MV-4-11 (cell line): ENCODE measurements at regions not wholly inside any gene's neighbourhood (a gene's known extent, or its start where the extent isn't known, plus 50 kb on each side); places are given as distances from the start of the nearest gene placed in this dataset.
"Not testable (repeated sequence)": the region's sequence is repeated elsewhere in the genome, so short reads cannot be mapped to it uniquely, and the experiment has no call there.

ENCODE experiments used
- DNase-seq: peaks from one replicate; lab custom pipeline; 2025; lab: John Stamatoyannopoulos, UW

- not testable (repeated sequence) for DNase-seq
Measured at GRCh38 chr3:185306286-185306685, 52.4 kb upstream of the EHHADH start.

DNA sequence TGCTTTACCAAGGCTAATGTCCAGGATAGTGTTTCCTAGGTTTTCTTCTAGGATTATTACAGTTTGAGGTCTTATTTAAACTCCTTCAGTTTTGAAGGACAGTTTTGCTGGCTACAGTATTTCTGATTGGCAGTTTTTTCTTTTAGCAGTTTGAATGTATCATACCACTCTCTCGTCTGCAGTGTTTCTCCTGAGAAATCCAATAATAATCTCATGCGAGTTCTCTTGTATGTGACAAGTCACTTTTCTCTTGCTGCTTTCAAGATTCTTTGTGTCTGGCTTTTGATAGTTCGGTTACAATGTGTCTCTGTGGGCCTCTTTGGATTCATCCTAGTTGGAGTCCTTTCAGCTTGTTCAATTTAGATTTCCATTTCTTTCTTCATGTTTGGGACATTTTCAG, 53.0 kb upstream of the EHHADH start:
- no peak for DNase-seq

- DNase-seq, result peak; percentile 78
Measured at GRCh38 chr3:185308126-185308754, 54.4 kb upstream of the EHHADH start.

DNA sequence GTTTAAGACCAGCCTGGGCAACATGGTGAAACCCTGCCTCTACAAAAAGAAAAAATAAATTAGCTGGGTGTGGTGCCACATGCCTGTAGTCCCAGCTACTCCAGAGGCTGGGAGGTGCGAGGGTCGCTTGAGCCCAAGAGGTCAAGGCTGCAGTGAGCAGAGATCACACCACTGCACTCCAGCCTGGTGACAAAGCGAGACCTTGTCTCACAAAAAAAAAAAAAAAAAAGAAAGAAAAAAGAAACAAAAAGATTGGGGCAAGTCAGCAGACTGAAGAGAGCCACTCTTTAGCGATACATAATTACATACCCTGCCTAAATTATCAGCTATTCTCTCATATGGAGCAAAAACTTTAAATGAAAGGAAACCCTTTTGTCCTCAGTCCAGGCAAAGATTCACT, 53.6 kb upstream of the MAP3K13 start:
- no peak for DNase-seq

DNA sequence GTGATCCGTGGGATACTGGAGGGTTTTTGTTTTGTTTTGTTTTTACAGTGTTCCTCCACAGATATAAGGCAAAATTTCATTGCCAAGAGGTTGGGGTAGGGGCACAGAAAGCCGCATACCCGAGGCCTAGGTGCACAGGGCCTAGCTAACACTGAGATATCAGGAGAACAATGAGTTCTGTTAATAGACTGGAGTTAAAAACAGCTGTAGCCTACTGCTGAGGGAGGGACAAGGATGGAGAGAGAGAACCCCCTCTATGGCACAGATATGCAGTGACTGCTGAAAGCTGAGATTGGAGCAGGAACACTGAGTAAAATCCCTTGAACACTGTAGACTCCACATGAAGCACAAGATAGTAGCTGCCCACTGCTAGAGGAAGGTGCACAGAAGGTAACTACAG, 53.1 kb upstream of the MAP3K13 start:
- DNase-seq, result no peak

DNA sequence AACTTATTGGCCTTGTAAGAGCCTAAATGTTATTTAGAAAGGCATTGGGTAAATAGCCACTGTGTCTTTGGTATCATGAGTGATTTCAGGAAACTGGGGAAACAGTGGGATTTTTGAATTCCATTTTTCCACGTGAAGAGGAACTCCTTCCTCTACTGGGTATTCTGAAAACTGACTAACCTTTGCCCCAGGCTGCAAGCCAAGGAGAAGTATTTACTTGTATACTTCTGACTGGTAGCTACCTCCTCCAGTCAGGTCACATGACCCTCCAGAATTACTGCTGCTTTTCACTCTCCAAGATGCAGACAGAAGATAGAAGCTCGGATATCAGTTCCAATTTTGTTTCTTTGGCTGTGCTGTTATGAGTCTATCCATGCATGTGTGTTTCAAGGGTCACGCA, 50.9 kb upstream of the MAP3K13 start:
- no peak for DNase-seq
